ENCODE measurements at regions not wholly inside any gene's neighbourhood (a gene's known extent, or its start where the extent isn't known, plus 50 kb on each side); places are given as distances from the start of the nearest gene placed in this dataset.

- H3K9me3 Mint-ChIP-seq: no peaks in the 10 kb centered on the region
- H3K4me1 Mint-ChIP-seq: no peaks in the 10 kb centered on the region
- H3K27me3 Mint-ChIP-seq: peaks cover 7% of the 10 kb centered on the region
- no peaks in the 10 kb centered on the region for H3K36me3 Mint-ChIP-seq
- H3K27ac Mint-ChIP-seq: no peak overlapping the region
- no peak overlapping the region for H3K4me3 Mint-ChIP-seq
- DNase-seq: no peak
Measured at GRCh38 chr15:93662162-93662885, 569.0 kb upstream of the MCTP2 start.

- H3K9me3 Mint-ChIP-seq: no peaks in the 10 kb centered on the region
- no peak overlapping the region for H3K27ac Mint-ChIP-seq
Measured at GRCh38 chr15:93658026-93658816, 569.2 kb upstream of the RGMA start.

GRCh38 chr15:93656041-93656440 is 567.0 kb upstream of the RGMA start:
- H3K27ac Mint-ChIP-seq: no peak overlapping the region
- peaks cover 2% of the 10 kb centered on the region for H3K9me3 Mint-ChIP-seq
- DNase-seq: no peak
- H3K4me3 Mint-ChIP-seq: no peak overlapping the region
- no peaks in the 10 kb centered on the region for H3K4me1 Mint-ChIP-seq
- no peaks in the 10 kb centered on the region for H3K36me3 Mint-ChIP-seq
- peaks cover 3% of the 10 kb centered on the region for H3K27me3 Mint-ChIP-seq

More at GRCh38 chr15:93658026-93658816, 569.2 kb upstream of the RGMA start:
- Mint-ChIP-seq H3K36me3 (no peaks in the 10 kb centered on the region), H3K27me3 (peaks cover 3% of the 10 kb centered on the region), H3K4me1 (no peaks in the 10 kb centered on the region), H3K4me3 (no peak overlapping the region)
- no peak for DNase-seq

- H3K4me1 Mint-ChIP-seq: no peaks in the 10 kb centered on the region
- no peak overlapping the region for H3K27ac Mint-ChIP-seq
- H3K27me3 Mint-ChIP-seq: no peaks in the 10 kb centered on the region
- no peak for DNase-seq
- H3K4me3 Mint-ChIP-seq: no peak overlapping the region
- no peaks in the 10 kb centered on the region for H3K36me3 Mint-ChIP-seq
- H3K9me3 Mint-ChIP-seq: peaks cover 2% of the 10 kb centered on the region
Measured at GRCh38 chr15:93649691-93650235, 560.8 kb upstream of the RGMA start.

- no peaks in the 10 kb centered on the region for H3K9me3 Mint-ChIP-seq
- no peaks in the 10 kb centered on the region for H3K4me1 Mint-ChIP-seq
- H3K27ac Mint-ChIP-seq: no peak overlapping the region
- no peak overlapping the region for H3K4me3 Mint-ChIP-seq
- H3K27me3 Mint-ChIP-seq: no peaks in the 10 kb centered on the region
- no peak for DNase-seq
- H3K36me3 Mint-ChIP-seq: no peaks in the 10 kb centered on the region
Measured at GRCh38 chr15:93646193-93646592, 557.2 kb upstream of the RGMA start.

- no peaks in the 10 kb centered on the region for H3K9me3 Mint-ChIP-seq
- no peak overlapping the region for H3K27ac Mint-ChIP-seq
- no peaks in the 10 kb centered on the region for H3K27me3 Mint-ChIP-seq
Measured at GRCh38 chr15:93645594-93645993, 556.6 kb upstream of the RGMA start.

GRCh38 chr15:93644595-93644994 is 555.6 kb upstream of the RGMA start:
- no peak overlapping the region for H3K4me3 Mint-ChIP-seq
- no peaks in the 10 kb centered on the region for H3K36me3 Mint-ChIP-seq
- H3K9me3 Mint-ChIP-seq: no peaks in the 10 kb centered on the region
- no peaks in the 10 kb centered on the region for H3K4me1 Mint-ChIP-seq
- H3K27ac Mint-ChIP-seq: no peak overlapping the region
- H3K27me3 Mint-ChIP-seq: no peaks in the 10 kb centered on the region
- DNase-seq: no peak

More at GRCh38 chr15:93645594-93645993, 556.6 kb upstream of the RGMA start:
- Mint-ChIP-seq H3K4me3 (no peak overlapping the region), H3K36me3 (no peaks in the 10 kb centered on the region), H3K4me1 (no peaks in the 10 kb centered on the region)
- DNase-seq: no peak

- Mint-ChIP-seq H3K27me3 (peaks cover 6% of the 10 kb centered on the region), H3K36me3 (no peaks in the 10 kb centered on the region), H3K4me3 (no peak overlapping the region), H3K4me1 (no peaks in the 10 kb centered on the region), H3K9me3 (no peaks in the 10 kb centered on the region), H3K27ac (no peak overlapping the region)
- DNase-seq: no peak
Measured at GRCh38 chr15:93640411-93640962, 551.5 kb upstream of the RGMA start.

GRCh38 chr15:93631958-93632618 is 543.1 kb upstream of the RGMA start:
- no peaks in the 10 kb centered on the region for H3K36me3 Mint-ChIP-seq
- H3K4me1 Mint-ChIP-seq: no peaks in the 10 kb centered on the region
- H3K27ac Mint-ChIP-seq: no peak overlapping the region
- peaks cover 2% of the 10 kb centered on the region for H3K9me3 Mint-ChIP-seq
- H3K27me3 Mint-ChIP-seq: peaks cover 7% of the 10 kb centered on the region
- DNase-seq: no peak
- no peak overlapping the region for H3K4me3 Mint-ChIP-seq

- no peak overlapping the region for H3K27ac Mint-ChIP-seq
- DNase-seq: no peak
- H3K9me3 Mint-ChIP-seq: no peaks in the 10 kb centered on the region
- H3K36me3 Mint-ChIP-seq: no peaks in the 10 kb centered on the region
- H3K4me1 Mint-ChIP-seq: no peaks in the 10 kb centered on the region
- H3K4me3 Mint-ChIP-seq: no peak overlapping the region
- H3K27me3 Mint-ChIP-seq: peaks cover 4% of the 10 kb centered on the region
Measured at GRCh38 chr15:93619597-93619996, 530.6 kb upstream of the RGMA start.

- no peaks in the 10 kb centered on the region for H3K4me1 Mint-ChIP-seq
- no peak for DNase-seq
- no peak overlapping the region for H3K4me3 Mint-ChIP-seq
- H3K36me3 Mint-ChIP-seq: no peaks in the 10 kb centered on the region
- H3K9me3 Mint-ChIP-seq: no peaks in the 10 kb centered on the region
- peaks cover 4% of the 10 kb centered on the region for H3K27me3 Mint-ChIP-seq
- no peak overlapping the region for H3K27ac Mint-ChIP-seq
Measured at GRCh38 chr15:93617443-93617842, 528.4 kb upstream of the RGMA start.

- Mint-ChIP-seq H3K4me3 (no peak overlapping the region), H3K27ac (no peak overlapping the region), H3K4me1 (no peaks in the 10 kb centered on the region), H3K36me3 (no peaks in the 10 kb centered on the region), H3K27me3 (peaks cover 4% of the 10 kb centered on the region), H3K9me3 (no peaks in the 10 kb centered on the region)
- no peak for DNase-seq
Measured at GRCh38 chr15:93614386-93615104, 525.5 kb upstream of the RGMA start.

GRCh38 chr15:93613386-93613785 is 524.4 kb upstream of the RGMA start:
- Mint-ChIP-seq H3K4me1 (no peaks in the 10 kb centered on the region), H3K4me3 (no peak overlapping the region), H3K27ac (no peak overlapping the region), H3K36me3 (no peaks in the 10 kb centered on the region), H3K9me3 (no peaks in the 10 kb centered on the region), H3K27me3 (peaks cover 4% of the 10 kb centered on the region)
- DNase-seq: no peak

- H3K27me3 Mint-ChIP-seq: peaks cover 4% of the 10 kb centered on the region
- no peaks in the 10 kb centered on the region for H3K9me3 Mint-ChIP-seq
- H3K36me3 Mint-ChIP-seq: no peaks in the 10 kb centered on the region
- no peak overlapping the region for H3K27ac Mint-ChIP-seq
- H3K4me1 Mint-ChIP-seq: no peaks in the 10 kb centered on the region
- H3K4me3 Mint-ChIP-seq: no peak overlapping the region
- DNase-seq: no peak
Measured at GRCh38 chr15:93612953-93613352, 523.9 kb upstream of the RGMA start.

All from activated naive CD8-positive, alpha-beta T cell treated with anti-CD3 and anti-CD28 coated beads for 36 hours (primary cell).